Adrenal gland (tissue), 9 donors: ENCODE measurements at regions not wholly inside any gene's neighbourhood (a gene's known extent, or its start where the extent isn't known, plus 50 kb on each side); places are given as distances from the start of the nearest gene placed in this dataset.

Source experiments
- DNase-seq, 7 donors: peaks; one replicate each; pipeline ENCODE4 v3.0.0-alpha.2; 2019 to 2020
- H3K27ac ChIP-seq, 5 donors: fragments of 200-600 bp; sonication (generic) in 4 of 5; 1 replicate in 3 of 5; 2 replicates in 2 of 5; pipeline versions ENCODE4 v1.5.1 to v1.8.0; 2016 to 2020; ENCODE audit warnings: mild to moderate bottlenecking in 1 of 5
- H3K27me3 ChIP-seq: fragments of 200-600 bp; 2 replicates; pipeline ENCODE4 v1.8.0; 2021
- H3K36me3 ChIP-seq, 2 donors: fragments of 200-600 bp; replicated peaks in 1 of 2; 1 replicate in 1 of 2; 2 replicates in 1 of 2; pipeline versions ENCODE4 v1.5.1 to v1.8.0; 2018 to 2022
- H3K4me1 ChIP-seq, 2 donors: fragments of 200-600 bp; replicated peaks in 1 of 2; 1 replicate in 1 of 2; 2 replicates in 1 of 2; pipeline versions ENCODE4 v1.5.1 to v1.8.0; 2018 to 2021
- H3K4me3 ChIP-seq, 4 donors: fragments of 200-600 bp; sonication (generic) in 3 of 4; one replicate each; pipeline ENCODE4 v1.5.1; 2016 to 2018
- H3K9me3 ChIP-seq, 3 donors: fragments of 200-600 bp; sonication (generic) in 1 of 3; replicated peaks in 1 of 3; 1 replicate in 2 of 3; 2 replicates in 1 of 3; pipeline versions ENCODE4 v1.5.1 to v1.8.0; 2016 to 2021
- POLR2A ChIP-seq, 2 donors: fragments of 450-650 bp; IDR thresholded peaks; one replicate each; pipeline ENCODE4 v1.6.1; 2017; ENCODE audit warnings: antibody characterized with exemption in 2 of 2, mild to moderate bottlenecking in 2 of 2, moderate library complexity in 1 of 2
- WGBS, 4 donors: extraction: QIAGEN DNeasy Blood & Tissue Kit in 2 of 4; methylation state at CpG; one replicate each; pipeline versions ENCODE4 v1.1.5 to v1.1.7; 2013 to 2017; 5-methylcytosine and 5-hydroxymethylcytosine counted together
- intact Hi-C, 2 donors: fragments of 100-400 bp; cut with DNase I; formaldehyde crosslinking; loops; one replicate each; pipeline versions ENCODE4 v1.14.1 to v1.15.0; 2022 to 2023
- TF ChIP-seq, protein P1 (sequence below), 6 experiments: fragments of 450-650 bp in 4 of 6; fragments of 200-600 bp in 2 of 6; sonication (generic) in 1 of 6; IDR thresholded peaks; 1 replicate in 5 of 6; 2 replicates in 1 of 6; pipeline versions ENCODE4 v1.5.1 to v1.8.0; 2016 to 2021; ENCODE audit warnings: antibody characterized with exemption in 6 of 6, mild to moderate bottlenecking in 2 of 6, moderate library complexity in 1 of 6
- donor health status: healthy with polysubstance abuse.
- donor health status: Bipolar disorder and iron deficiency.
- donor health status: DM: yes; HTN: yes; CAD: no.
- donor health status: DM: no; HTN: no; CAD: no.
- donor health status: DM: no; HTN: no; CAD: no.

DNA sequence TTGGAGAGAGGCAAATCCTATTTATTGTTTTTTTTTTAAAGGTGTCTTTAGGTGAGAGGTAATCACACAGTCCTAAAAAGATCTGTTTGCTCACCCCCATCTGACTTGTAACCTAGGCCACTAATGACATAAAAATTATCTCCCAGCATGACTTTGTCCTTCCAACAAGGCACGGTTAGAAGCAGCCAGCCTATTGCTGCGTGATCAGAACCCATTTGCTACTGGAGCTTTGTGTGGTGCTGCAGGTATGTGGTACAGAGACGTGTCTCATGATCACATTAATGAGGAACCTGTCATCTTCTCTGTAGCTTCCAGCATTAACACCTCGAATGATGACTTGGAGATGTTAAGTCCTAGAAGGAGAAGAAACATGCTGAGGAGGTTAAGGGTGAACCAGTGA lies 555.8 kb upstream of the TLE4 start:
- TF ChIP-seq, protein P1, sequence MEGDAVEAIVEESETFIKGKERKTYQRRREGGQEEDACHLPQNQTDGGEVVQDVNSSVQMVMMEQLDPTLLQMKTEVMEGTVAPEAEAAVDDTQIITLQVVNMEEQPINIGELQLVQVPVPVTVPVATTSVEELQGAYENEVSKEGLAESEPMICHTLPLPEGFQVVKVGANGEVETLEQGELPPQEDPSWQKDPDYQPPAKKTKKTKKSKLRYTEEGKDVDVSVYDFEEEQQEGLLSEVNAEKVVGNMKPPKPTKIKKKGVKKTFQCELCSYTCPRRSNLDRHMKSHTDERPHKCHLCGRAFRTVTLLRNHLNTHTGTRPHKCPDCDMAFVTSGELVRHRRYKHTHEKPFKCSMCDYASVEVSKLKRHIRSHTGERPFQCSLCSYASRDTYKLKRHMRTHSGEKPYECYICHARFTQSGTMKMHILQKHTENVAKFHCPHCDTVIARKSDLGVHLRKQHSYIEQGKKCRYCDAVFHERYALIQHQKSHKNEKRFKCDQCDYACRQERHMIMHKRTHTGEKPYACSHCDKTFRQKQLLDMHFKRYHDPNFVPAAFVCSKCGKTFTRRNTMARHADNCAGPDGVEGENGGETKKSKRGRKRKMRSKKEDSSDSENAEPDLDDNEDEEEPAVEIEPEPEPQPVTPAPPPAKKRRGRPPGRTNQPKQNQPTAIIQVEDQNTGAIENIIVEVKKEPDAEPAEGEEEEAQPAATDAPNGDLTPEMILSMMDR (IDR thresholded peaks at IDR 0.05) = no peak
- no peak for TF ChIP-seq POLR2A (IDR thresholded peaks at IDR 0.05)
- Histone ChIP-seq H3K27ac (no peak overlapping the region), H3K4me3 (no peak overlapping the region), H3K4me1 (no peaks in the 10 kb centered on the region), H3K27me3 (no peaks in the 10 kb centered on the region), H3K36me3 (no peaks in the 10 kb centered on the region), H3K9me3 (no peaks in the 10 kb centered on the region)
- WGBS, 4 donors = 73 to 87% (median 82%) methylated on average over 4 of the region's 4 CpGs
- intact Hi-C loops = no loop called here
- no peak for DNase-seq

DNA sequence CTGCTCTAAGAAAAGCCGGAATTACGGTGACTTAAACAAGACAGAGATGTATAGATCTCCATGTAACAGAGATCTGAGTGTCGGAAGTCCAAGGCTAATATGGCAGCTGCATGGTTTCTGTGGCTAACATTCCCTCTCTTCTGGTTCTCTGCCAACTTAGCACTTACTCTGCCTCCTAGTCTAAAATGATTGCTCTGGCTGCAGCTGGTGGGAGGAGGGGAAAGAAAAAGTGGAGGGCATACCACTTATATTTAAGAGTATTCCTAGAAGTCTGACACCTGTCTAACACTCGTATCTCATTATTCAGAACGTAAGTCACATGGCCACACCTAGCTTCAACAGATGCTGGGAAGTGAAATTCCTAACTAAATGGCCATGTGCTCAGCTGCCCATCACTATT lies 551.5 kb upstream of the TLE4 start:
- H3K27me3 ChIP-seq = no peaks in the 10 kb centered on the region
- DNase-seq = no peak
- H3K36me3 ChIP-seq = no peaks in the 10 kb centered on the region
- H3K4me1 ChIP-seq = no peaks in the 10 kb centered on the region
- no peaks in the 10 kb centered on the region for H3K9me3 ChIP-seq
- no peak overlapping the region for H3K4me3 ChIP-seq
- WGBS, 4 donors = 81 to 90% (median 87%) methylated on average over 5 of the region's 5 CpGs
- intact Hi-C loops = no loop called here
- no peak overlapping the region for H3K27ac ChIP-seq
- TF ChIP-seq, protein P1 (IDR thresholded peaks at IDR 0.05) = no peak

DNA sequence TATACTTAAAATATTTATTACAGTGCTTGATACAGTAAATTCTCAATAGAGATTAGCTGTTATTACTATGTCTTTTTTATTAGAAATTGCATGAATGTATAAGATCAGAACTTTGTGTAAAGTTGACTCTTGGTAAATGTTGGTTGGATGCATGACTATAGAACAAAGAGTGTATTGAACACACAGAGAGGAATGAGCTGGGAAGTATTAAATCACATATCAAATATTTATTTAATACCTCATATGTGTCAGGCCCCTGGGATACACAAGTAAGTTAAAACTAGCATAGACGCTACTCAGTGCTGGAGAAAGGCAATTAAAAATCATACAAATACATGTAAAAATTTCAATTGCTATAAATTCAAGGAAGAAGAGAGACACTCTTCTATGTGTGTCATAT lies 550.7 kb upstream of the TLE4 start:
- intact Hi-C loops = no loop called here

DNA sequence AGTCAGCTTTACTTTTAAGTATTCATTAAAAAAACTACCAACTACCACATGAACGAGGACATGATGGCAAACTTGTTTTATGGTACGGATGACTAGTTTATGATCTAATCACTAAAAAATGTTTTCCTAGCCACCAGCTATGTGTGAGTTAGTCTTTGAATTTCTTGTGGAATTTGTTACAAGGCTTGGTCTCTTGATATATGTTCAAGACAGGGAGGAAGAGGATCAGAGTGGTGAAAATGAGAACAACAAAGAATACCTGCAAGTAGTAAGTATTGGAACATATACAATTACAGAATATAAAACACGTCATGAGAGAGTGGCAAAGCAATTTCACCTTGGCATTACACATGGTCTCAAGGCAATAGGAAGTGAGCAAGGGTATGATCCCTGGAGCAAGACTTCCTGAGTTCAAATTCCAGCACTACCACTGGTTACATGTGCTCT lies 548.6 kb upstream of the TLE4 start:
- H3K27ac ChIP-seq = no peak overlapping the region
- H3K4me3 ChIP-seq = no peak overlapping the region
- TF ChIP-seq, protein P1 (IDR thresholded peaks at IDR 0.05) = no peak
- no peak for TF ChIP-seq POLR2A (IDR thresholded peaks at IDR 0.05)
- no peaks in the 10 kb centered on the region for H3K27me3 ChIP-seq
- WGBS, 4 donors = 46 to 57% (median 52%) methylated on average over 3 of the region's 3 CpGs
- no peak for DNase-seq
- intact Hi-C loops = no loop called here
- no peaks in the 10 kb centered on the region for H3K9me3 ChIP-seq
- H3K4me1 ChIP-seq = no peaks in the 10 kb centered on the region
- H3K36me3 ChIP-seq = no peaks in the 10 kb centered on the region

More for the DNA sequence above, 550.7 kb upstream of the TLE4 start:
- H3K4me3 ChIP-seq = no peak overlapping the region
- 90 to 96% (median 94%) methylated on average over 1 of the region's 1 CpG for WGBS, 4 donors
- no peaks in the 10 kb centered on the region for H3K27me3 ChIP-seq
- TF ChIP-seq POLR2A (IDR thresholded peaks at IDR 0.05) = no peak
- TF ChIP-seq, protein P1 (IDR thresholded peaks at IDR 0.05) = no peak
- no peaks in the 10 kb centered on the region for H3K36me3 ChIP-seq
- no peak overlapping the region for H3K27ac ChIP-seq
- DNase-seq = no peak
- no peaks in the 10 kb centered on the region for H3K9me3 ChIP-seq
- H3K4me1 ChIP-seq = no peaks in the 10 kb centered on the region
